ENCODE measurements at regions not wholly inside any gene's neighbourhood (a gene's known extent, or its start where the extent isn't known, plus 50 kb on each side); places are given as distances from the start of the nearest gene placed in this dataset.

- FAIRE-seq (no peak), DNase-seq (ENCODE audit: low read depth) (peak; percentile 63)
- Histone ChIP-seq H3K36me3 (ENCODE audit: control insufficient read depth, insufficient read depth, low read length) (no peaks in the 10 kb centered on the region), H3K27me3 (ENCODE audit: control insufficient read depth, insufficient read depth, low read length) (no peaks in the 10 kb centered on the region), H3K4me3 (ENCODE audit: low read depth, low read length) (no peak overlapping the region)
- no peak for TF ChIP-seq CTCF (IDR thresholded peaks at IDR 0.05; ENCODE audit: insufficient read depth, low read length, severe bottlenecking)
These were observed 706.6 kb downstream of the EFNA5 start for GRCh38 chr5:106964132-106964531.

- no peak for TF ChIP-seq CTCF (IDR thresholded peaks at IDR 0.05; ENCODE audit: insufficient read depth, low read length, severe bottlenecking)
- H3K27me3 ChIP-seq (ENCODE audit: control insufficient read depth, insufficient read depth, low read length): no peaks in the 10 kb centered on the region
- no peaks in the 10 kb centered on the region for H3K36me3 ChIP-seq (ENCODE audit: control insufficient read depth, insufficient read depth, low read length)
- FAIRE-seq (no peak), DNase-seq (ENCODE audit: low read depth) (no peak)
- H3K4me3 ChIP-seq (ENCODE audit: low read depth, low read length): no peak overlapping the region
These were observed 707.1 kb downstream of the EFNA5 start for GRCh38 chr5:106963630-106964029.

- FAIRE-seq (no peak), DNase-seq (ENCODE audit: low read depth) (no peak)
- no peak for TF ChIP-seq CTCF (IDR thresholded peaks at IDR 0.05; ENCODE audit: insufficient read depth, low read length, severe bottlenecking)
- no peaks in the 10 kb centered on the region for H3K36me3 ChIP-seq (ENCODE audit: control insufficient read depth, insufficient read depth, low read length)
- H3K27me3 ChIP-seq (ENCODE audit: control insufficient read depth, insufficient read depth, low read length): no peaks in the 10 kb centered on the region
- no peak overlapping the region for H3K4me3 ChIP-seq (ENCODE audit: low read depth, low read length)
These were observed 708.1 kb downstream of the EFNA5 start for GRCh38 chr5:106962464-106963230.

- H3K36me3 ChIP-seq (ENCODE audit: control insufficient read depth, insufficient read depth, low read length): no peaks in the 10 kb centered on the region
- H3K27me3 ChIP-seq (ENCODE audit: control insufficient read depth, insufficient read depth, low read length): no peaks in the 10 kb centered on the region
- peak; percentile 29 for DNase-seq (ENCODE audit: low read depth)
- no peak overlapping the region for H3K4me3 ChIP-seq (ENCODE audit: low read depth, low read length)
- TF ChIP-seq CTCF (IDR thresholded peaks at IDR 0.05; ENCODE audit: insufficient read depth, low read length, severe bottlenecking): no peak
- FAIRE-seq: no peak
These were observed 711.4 kb downstream of the EFNA5 start for GRCh38 chr5:106959387-106959786.

- FAIRE-seq (no peak), DNase-seq (ENCODE audit: low read depth) (no peak)
- TF ChIP-seq CTCF (IDR thresholded peaks at IDR 0.05; ENCODE audit: insufficient read depth, low read length, severe bottlenecking): no peak
- Histone ChIP-seq H3K27me3 (ENCODE audit: control insufficient read depth, insufficient read depth, low read length) (no peaks in the 10 kb centered on the region), H3K36me3 (ENCODE audit: control insufficient read depth, insufficient read depth, low read length) (no peaks in the 10 kb centered on the region), H3K4me3 (ENCODE audit: low read depth, low read length) (no peak overlapping the region)
These were observed 713.4 kb downstream of the EFNA5 start for GRCh38 chr5:106957336-106957735.

GRCh38 chr5:106956886-106957285 lies 713.9 kb downstream of the EFNA5 start:
- no peak for FAIRE-seq
- no peak overlapping the region for H3K4me3 ChIP-seq (ENCODE audit: low read depth, low read length)
- no peak for TF ChIP-seq CTCF (IDR thresholded peaks at IDR 0.05; ENCODE audit: insufficient read depth, low read length, severe bottlenecking)

More at GRCh38 chr5:106956886-106957285, 713.9 kb downstream of the EFNA5 start:
- Histone ChIP-seq H3K36me3 (ENCODE audit: control insufficient read depth, insufficient read depth, low read length) (no peaks in the 10 kb centered on the region), H3K27me3 (ENCODE audit: control insufficient read depth, insufficient read depth, low read length) (no peaks in the 10 kb centered on the region)
- DNase-seq (ENCODE audit: low read depth): no peak
